GM12875 (cell line): ENCODE measurements at regions not wholly inside any gene's neighbourhood (a gene's known extent, or its start where the extent isn't known, plus 50 kb on each side); places are given as distances from the start of the nearest gene placed in this dataset.

ENCODE experiments used
- H3K4me3 ChIP-seq: one replicate; pipeline ENCODE4 v1.5.1; 2011; ENCODE audit warnings: low read depth, low read length, control low read depth
- CTCF ChIP-seq: IDR thresholded peaks from 2 replicates; pipeline ENCODE4 v1.5.1; 2011; ENCODE audit warnings: low read depth, mild to moderate bottlenecking, control low read depth, inconsistent platforms, low read length, moderate library complexity, borderline replicate concordance; ENCODE audit not compliant: insufficient read depth

- H3K4me3 ChIP-seq = no peak overlapping the region
- no peak for TF ChIP-seq CTCF
Observed at GRCh38 chr13:34066344-34066743, 248.4 kb downstream of the RFC3 start.

- TF ChIP-seq CTCF = no peak
- H3K4me3 ChIP-seq = no peak overlapping the region
Observed at GRCh38 chr13:34070006-34070405, 252.1 kb downstream of the RFC3 start.

GRCh38 chr13:34070544-34071303 lies 252.8 kb downstream of the RFC3 start:
- no peak overlapping the region for H3K4me3 ChIP-seq
- no peak for TF ChIP-seq CTCF

- TF ChIP-seq CTCF = no peak
- no peak overlapping the region for H3K4me3 ChIP-seq
Observed at GRCh38 chr13:34076319-34076718, 258.4 kb downstream of the RFC3 start.

GRCh38 chr13:34076943-34077703 lies 259.2 kb downstream of the RFC3 start:
- peak; percentile 36; the same call in 1 of the 2 replicates for TF ChIP-seq CTCF
- no peak overlapping the region for H3K4me3 ChIP-seq

- TF ChIP-seq CTCF = no peak
- no peak overlapping the region for H3K4me3 ChIP-seq
Observed at GRCh38 chr13:34078334-34078999, 260.5 kb downstream of the RFC3 start.

GRCh38 chr13:34085204-34085603 lies 267.3 kb downstream of the RFC3 start:
- H3K4me3 ChIP-seq = no peak overlapping the region
- TF ChIP-seq CTCF = no peak
